Activated naive CD4-positive, alpha-beta T cell treated with anti-CD3 and anti-CD28 coated beads, Interleukin-2, amount 50 U/mL, for 72 hours (primary cell): ENCODE measurements at regions not wholly inside any gene's neighbourhood (a gene's known extent, or its start where the extent isn't known, plus 50 kb on each side); places are given as distances from the start of the nearest gene placed in this dataset.

Experiments
- ATAC-seq, 2 donors: fragments of 150-1000 bp; cut with Tn5 transposase; 2 replicates each; pipeline ENCODE4 v1.10.0; 2021; ENCODE audit warnings: mild to moderate bottlenecking in 2 of 2, moderate library complexity in 2 of 2
- DNase-seq, 2 donors: peaks; one replicate each; pipeline ENCODE4 v3.0.0; 2021 to 2022; ENCODE audit warnings: low spot score in 2 of 2
- H3K27ac Mint-ChIP-seq, 2 donors: one replicate each; pipeline ENCODE4 v1.8.0; 2022; ENCODE audit warnings: mild to moderate bottlenecking in 2 of 2, mixed read lengths in 2 of 2
- H3K36me3 Mint-ChIP-seq, 2 donors: one replicate each; pipeline ENCODE4 v1.8.0; 2022; ENCODE audit warnings: mixed read lengths in 2 of 2
- H3K9me3 Mint-ChIP-seq, 2 donors: one replicate each; pipeline ENCODE4 v1.8.0; 2022; ENCODE audit warnings: mixed read lengths in 2 of 2

DNA sequence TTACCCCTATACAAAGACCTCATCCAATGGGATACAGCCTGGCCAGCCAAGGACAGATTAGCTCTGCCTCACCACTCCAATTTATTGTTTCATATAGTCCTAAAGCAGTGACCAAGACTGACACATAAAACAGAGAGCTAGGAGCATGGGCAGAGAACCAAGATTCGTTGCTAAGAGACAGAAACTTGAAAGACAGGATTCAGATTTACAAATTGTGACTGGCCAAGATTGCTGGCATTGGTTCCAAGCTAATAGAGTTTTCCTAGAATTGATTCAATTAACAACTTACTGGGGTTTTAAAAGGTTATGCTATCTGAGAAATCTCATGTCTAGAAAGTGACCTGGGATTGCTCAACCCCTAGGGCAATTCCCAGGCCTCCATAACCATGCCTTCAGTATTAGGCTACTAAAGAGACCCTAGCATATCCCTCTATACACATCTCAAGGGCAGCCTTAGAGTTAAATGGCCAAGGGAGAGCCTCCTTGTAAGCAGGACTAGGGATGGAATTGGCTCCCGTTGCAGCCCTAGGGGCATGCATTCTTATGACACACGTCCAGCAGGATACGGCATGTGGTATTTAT, 75.6 kb downstream of the ICOS start:
- peaks cover 16 to 37% of the 10 kb centered on the region in 2 donors for H3K9me3 Mint-ChIP-seq
- ATAC-seq, result no peak
- H3K36me3 Mint-ChIP-seq, result peaks cover 14 to 57% of the 10 kb centered on the region in 2 donors
- H3K27ac Mint-ChIP-seq, result no peak overlapping the region
- DNase-seq, result no peak

GRCh38 chr2:204015118-204015843, 78.7 kb downstream of the ICOS start:
- peaks cover 3 to 38% of the 10 kb centered on the region in 2 donors for H3K9me3 Mint-ChIP-seq
- H3K36me3 Mint-ChIP-seq, result peaks cover 13 to 54% of the 10 kb centered on the region in 2 donors
- no peak for DNase-seq
- H3K27ac Mint-ChIP-seq, result peak overlapping the region; percentile 15 to 92
- ATAC-seq, result peak in 1 of 2 donors; percentile 44

DNA sequence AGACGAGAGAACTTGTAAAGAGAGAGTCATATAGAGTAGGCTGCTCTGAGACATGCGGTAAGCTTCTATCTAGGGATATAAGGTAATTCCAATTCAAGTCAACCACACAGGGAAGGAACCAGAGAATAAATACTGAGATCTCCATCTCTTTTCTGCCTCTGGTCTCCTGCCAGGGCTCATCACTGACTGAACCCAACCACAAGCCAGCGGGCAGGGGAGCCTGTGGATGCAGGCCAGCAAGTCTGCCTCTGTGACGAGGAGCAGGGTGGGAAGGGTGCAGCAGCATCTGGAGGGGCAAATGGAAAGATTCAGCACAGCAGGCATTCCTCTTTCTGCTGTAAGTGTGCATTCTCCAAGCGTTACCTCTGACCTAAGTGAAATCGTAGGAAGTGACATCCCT, 82.2 kb downstream of the ICOS start:
- Mint-ChIP-seq H3K36me3 (peaks cover 13 to 52% of the 10 kb centered on the region in 2 donors), H3K27ac (peak overlapping the region in 1 of 2 donors; percentile 92), H3K9me3 (peaks cover 3 to 34% of the 10 kb centered on the region in 2 donors)
- ATAC-seq, result no peak
- DNase-seq, result no peak

DNA sequence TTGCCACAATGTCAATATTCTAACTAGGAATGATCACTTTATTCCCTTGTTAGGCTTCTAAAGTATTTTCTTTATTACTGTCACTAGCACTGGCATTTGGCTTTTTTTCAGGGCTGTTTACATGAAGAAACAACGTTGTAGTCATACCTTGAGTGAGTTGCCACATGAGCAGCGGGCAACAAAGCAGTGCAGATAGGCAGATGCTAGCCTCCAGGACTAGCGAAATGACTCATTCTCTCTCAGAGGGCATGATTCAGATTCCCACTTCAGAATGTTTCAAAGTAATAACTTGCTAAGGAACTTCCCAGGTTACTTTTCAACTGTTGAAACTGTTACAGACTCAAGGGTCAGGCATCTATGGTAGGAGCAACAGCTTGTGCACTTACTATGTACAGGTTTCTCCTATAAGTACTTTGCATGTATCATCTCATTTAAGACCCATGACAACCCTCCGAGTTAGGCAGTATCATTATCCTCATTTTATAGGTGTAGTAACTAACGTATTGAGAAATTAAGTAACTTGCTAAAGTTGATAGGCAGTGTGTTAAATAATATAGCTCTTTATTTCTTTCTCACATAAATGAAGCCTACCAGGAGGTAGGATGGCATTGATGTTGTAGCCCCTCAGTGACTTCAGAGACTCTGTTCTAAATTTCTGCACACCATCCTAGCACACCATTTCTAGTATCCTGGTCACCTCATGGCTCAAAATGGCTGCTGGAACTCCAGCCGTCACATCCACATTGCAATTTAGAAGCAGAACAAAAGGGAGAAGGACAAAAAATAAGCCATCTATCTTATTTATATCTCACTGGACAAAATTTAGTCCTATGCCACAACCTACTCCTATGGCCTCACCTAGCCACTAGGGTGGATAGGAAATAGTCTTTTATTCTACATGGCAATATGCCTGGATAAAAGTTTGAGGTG, 83.3 kb downstream of the ICOS start:
- Mint-ChIP-seq H3K36me3 (peaks cover 13 to 43% of the 10 kb centered on the region in 2 donors), H3K9me3 (peaks cover 3 to 26% of the 10 kb centered on the region in 2 donors), H3K27ac (peak overlapping the region; percentile 92 to 95)
- DNase-seq (peak; percentile 68 to 72), ATAC-seq (peak; percentile 92 to 96)

- ATAC-seq (no peak), DNase-seq (no peak)
- Mint-ChIP-seq H3K9me3 (peaks cover 6 to 26% of the 10 kb centered on the region in 2 donors), H3K27ac (no peak overlapping the region), H3K36me3 (peaks cover 13 to 36% of the 10 kb centered on the region in 2 donors)
Measured at GRCh38 chr2:204021290-204022081, 84.9 kb downstream of the ICOS start.

GRCh38 chr2:204022550-204022949, 86.0 kb downstream of the ICOS start:
- Mint-ChIP-seq H3K27ac (no peak overlapping the region), H3K9me3 (peaks cover 7 to 20% of the 10 kb centered on the region in 2 donors), H3K36me3 (peaks cover 13 to 37% of the 10 kb centered on the region in 2 donors)
- ATAC-seq (no peak), DNase-seq (no peak)

DNA sequence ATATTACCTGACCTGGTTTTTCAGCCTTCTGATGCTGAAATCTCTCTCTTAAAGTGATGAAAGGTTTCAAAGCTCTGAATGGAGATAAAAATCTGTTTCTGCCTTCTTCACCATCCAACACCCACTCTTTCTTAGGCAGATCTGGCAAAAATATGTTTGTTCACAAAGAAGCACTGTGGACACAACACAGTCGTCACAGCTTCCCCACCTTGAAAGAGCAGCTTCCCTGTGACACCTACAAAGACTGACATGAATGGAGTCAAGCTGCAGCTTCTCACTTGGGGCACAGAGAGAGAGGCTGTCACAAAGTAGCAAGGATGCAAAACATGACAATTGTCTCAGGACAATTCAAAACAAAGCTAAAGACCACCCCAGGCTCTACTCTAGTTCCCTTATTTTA, 86.5 kb downstream of the ICOS start:
- Mint-ChIP-seq H3K36me3 (peaks cover 7 to 33% of the 10 kb centered on the region in 2 donors), H3K27ac (no peak overlapping the region), H3K9me3 (peaks cover 7 to 14% of the 10 kb centered on the region in 2 donors)
- DNase-seq (no peak), ATAC-seq (no peak)

GRCh38 chr2:204024503-204024902, 87.9 kb downstream of the ICOS start:
- no peak for ATAC-seq
- H3K36me3 Mint-ChIP-seq, result peaks cover under 1 to 21% of the 10 kb centered on the region in 2 donors
- no peak for DNase-seq

DNA sequence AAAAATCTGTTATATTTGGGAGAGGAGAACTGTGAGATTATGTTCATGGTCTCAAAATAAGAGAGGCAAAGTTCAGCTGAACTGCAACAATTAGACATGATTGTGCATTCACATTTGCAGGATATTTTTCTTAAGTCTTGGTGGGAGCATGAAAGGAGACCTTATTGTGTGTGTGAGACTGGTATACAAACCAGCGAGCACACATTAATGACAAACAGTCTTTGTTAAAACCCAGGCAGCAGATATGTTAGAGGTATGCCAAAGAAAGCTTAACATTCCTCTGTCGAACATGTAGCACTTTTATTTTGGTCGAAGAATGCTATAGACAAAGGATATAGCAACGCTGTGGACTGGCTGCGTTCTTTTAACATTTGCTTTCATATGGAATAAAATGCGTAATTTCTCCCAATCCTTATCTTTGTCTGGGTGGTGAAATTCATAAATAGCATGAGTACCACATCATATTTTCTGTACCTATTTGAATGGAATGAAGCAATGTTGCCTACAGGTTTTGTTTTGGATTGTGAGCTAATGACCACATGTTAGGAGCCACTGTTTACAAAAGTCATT, 88.4 kb downstream of the ICOS start:
- Mint-ChIP-seq H3K27ac (no peak overlapping the region), H3K9me3 (peaks cover 4 to 14% of the 10 kb centered on the region in 2 donors), H3K36me3 (peaks cover 0 to 21% of the 10 kb centered on the region in 2 donors)
- ATAC-seq (no peak), DNase-seq (no peak)

More at GRCh38 chr2:204024503-204024902, 87.9 kb downstream of the ICOS start:
- Mint-ChIP-seq H3K9me3 (peaks cover 4 to 13% of the 10 kb centered on the region in 2 donors), H3K27ac (no peak overlapping the region)

- no peak for ATAC-seq
- DNase-seq, result no peak
- peak overlapping the region; percentile 82 to 89 for H3K27ac Mint-ChIP-seq
- H3K36me3 Mint-ChIP-seq, result peaks cover 0 to 21% of the 10 kb centered on the region in 2 donors
- H3K9me3 Mint-ChIP-seq, result peaks cover 4 to 14% of the 10 kb centered on the region in 2 donors
Measured at GRCh38 chr2:204026294-204026693, 89.7 kb downstream of the ICOS start.

GRCh38 chr2:204027091-204027490, 90.5 kb downstream of the ICOS start:
- Mint-ChIP-seq H3K9me3 (peaks cover 4 to 14% of the 10 kb centered on the region in 2 donors), H3K27ac (peak overlapping the region; percentile 82 to 89), H3K36me3 (peaks cover 0 to 21% of the 10 kb centered on the region in 2 donors)
- DNase-seq (peak in 1 of 2 donors; percentile 31), ATAC-seq (peak; percentile 95 to 98)

DNA sequence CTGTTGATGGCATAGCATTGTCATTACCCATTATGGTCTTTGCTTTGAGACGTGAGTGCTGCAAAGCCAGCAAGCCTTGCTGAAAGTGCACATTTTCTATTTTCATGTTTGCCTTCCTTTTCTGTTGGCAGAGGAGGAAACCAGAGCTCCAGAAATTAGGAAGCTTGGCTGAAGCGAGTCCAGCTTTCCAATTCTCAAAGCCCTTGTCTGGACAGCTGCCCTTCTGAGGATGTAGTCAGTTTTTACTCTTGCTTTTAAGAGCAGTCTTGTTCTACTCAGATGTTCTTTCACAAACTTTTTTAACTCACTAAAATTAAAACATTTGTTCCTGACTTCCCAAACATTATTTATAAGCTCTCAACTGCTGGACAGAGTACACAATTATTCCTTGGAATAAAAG, 93.8 kb downstream of the ICOS start:
- peaks cover 4 to 14% of the 10 kb centered on the region in 2 donors for H3K9me3 Mint-ChIP-seq
- DNase-seq, result no peak
- no peak overlapping the region for H3K27ac Mint-ChIP-seq
- no peak for ATAC-seq
- H3K36me3 Mint-ChIP-seq, result peaks cover 0 to 21% of the 10 kb centered on the region in 2 donors

- H3K27ac Mint-ChIP-seq, result no peak overlapping the region
- DNase-seq (no peak), ATAC-seq (no peak)
- H3K36me3 Mint-ChIP-seq, result peaks cover 0 to 24% of the 10 kb centered on the region in 2 donors
- H3K9me3 Mint-ChIP-seq, result peaks cover 5 to 14% of the 10 kb centered on the region in 2 donors
Measured at GRCh38 chr2:204031056-204031455, 94.5 kb downstream of the ICOS start.

- DNase-seq (no peak), ATAC-seq (no peak)
- peaks cover 0 to 14% of the 10 kb centered on the region in 2 donors for H3K36me3 Mint-ChIP-seq
- H3K27ac Mint-ChIP-seq, result no peak overlapping the region
- H3K9me3 Mint-ChIP-seq, result peaks cover 3 to 12% of the 10 kb centered on the region in 2 donors
Measured at GRCh38 chr2:204032301-204032700, 95.7 kb downstream of the ICOS start.

- DNase-seq (no peak), ATAC-seq (no peak)
- Mint-ChIP-seq H3K27ac (no peak overlapping the region), H3K9me3 (peaks cover 3 to 17% of the 10 kb centered on the region in 2 donors), H3K36me3 (peaks cover 0 to 10% of the 10 kb centered on the region in 2 donors)
Measured at GRCh38 chr2:204033611-204034495, 97.3 kb downstream of the ICOS start.
